Stimulated activated CD4-positive, alpha-beta T cell treated with anti-CD3 and anti-CD28 coated beads, TNF-alpha, amount 100 ng/mL, for 24 hours (primary cell): ENCODE measurements at regions not wholly inside any gene's neighbourhood (a gene's known extent, or its start where the extent isn't known, plus 50 kb on each side); places are given as distances from the start of the nearest gene placed in this dataset.
"Not testable (repeated sequence)": the region's sequence is repeated elsewhere in the genome, so short reads cannot be mapped to it uniquely, and the experiment has no call there.

Source experiments
- DNase-seq, 3 experiments: peaks; one replicate each; pipeline ENCODE4 v3.0.0-alpha.2; 2020; ENCODE audit warnings: low read depth in 3 of 3

DNA sequence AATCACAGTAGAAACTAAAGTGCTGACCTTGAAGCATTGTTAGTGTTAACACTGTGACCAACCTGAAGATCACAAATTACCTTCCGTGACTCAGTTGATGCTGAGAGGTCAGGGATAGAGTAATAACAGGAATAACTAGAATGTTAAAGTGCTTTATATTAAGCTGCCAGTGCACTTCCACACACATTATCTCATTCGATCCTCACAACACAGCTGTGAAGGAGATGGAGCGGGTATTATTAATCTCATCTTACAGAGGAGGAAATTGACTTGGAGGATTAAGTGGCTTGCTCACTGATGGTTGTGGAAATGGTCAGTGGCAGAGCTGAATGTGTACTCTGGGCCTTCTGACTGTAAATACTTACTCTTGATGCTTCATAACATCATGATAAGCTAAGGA lies 252.5 kb upstream of the DMRT1 start:
- DNase-seq: no peak

DNA sequence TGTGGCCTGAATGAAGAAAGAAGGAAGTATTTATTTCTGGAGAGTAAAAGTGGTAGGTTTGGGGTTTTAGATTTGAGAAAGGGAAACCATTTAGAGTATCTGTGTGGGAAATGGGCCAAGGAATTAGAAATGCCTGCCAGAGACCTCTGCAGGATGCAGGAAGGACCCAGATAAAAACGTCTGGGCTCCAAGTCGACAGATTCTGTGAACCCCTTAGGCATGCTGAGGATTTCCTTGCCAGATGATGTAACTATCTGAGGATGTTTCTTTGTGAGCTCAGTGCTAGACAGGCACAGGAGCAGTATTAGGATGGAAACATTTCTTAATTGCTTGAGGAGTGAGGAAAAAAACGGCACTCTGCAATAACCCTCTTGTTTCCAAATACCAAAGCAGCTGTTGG lies 251.8 kb upstream of the DMRT1 start:
- DNase-seq: no peak

DNA sequence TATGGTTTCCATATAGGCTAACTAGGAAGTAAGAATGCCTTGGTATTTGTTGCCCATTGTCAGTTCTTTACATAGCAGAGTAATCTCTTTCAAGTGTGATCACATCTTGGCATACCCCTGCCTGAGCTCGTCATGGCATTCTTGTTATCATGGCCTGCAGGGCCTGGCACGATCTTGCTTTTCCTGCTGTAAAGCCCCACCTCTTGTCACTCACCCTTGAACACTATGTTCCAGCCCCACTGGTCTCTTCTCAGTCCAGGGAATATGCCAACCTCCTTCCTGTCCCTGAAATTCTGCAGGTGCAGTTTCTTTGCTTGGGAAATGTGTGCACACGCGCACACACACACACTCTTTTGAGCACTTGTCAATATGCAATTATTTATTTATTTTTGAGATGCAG lies 250.2 kb upstream of the DMRT1 start:
- no peak for DNase-seq

DNA sequence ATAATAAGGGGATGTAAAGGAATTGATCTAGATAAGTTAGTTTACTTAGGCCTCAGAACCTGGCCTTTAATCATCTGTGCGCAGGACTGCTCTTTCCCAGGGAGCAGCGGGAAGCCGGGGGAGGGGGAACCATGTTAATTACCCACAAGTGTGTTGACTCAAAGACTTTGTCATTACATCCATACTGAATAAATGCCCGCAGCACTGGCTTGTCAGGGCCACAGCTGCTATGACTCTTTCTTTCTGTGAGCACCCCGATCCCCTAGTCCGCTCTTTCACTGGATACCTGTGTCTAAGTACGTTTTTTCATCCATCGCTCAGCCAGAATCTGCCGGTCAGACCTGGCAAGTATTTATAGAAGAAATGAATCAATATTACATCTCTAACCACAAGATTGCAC lies 249.3 kb upstream of the DMRT1 start:
- DNase-seq: no peak

DNA sequence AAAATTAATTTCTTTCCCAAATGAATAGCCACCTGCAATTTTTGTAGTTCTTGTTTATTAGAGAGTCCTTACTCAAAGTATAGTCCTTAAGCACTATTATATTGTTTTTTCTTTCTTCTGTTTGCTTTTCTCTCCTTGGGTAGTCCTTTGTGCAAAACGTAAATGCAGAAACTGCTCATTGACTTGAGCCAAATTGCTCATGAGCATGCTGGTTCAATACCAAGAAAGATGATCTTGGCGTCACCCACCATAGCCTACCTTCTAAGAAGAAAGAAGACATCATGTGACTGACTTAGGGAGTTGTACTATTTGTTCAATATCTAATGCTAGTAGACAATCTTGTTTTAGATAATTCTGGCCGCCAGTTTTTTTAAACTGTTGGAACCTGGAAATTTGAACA lies 248.8 kb upstream of the DMRT1 start:
- no peak for DNase-seq

DNA sequence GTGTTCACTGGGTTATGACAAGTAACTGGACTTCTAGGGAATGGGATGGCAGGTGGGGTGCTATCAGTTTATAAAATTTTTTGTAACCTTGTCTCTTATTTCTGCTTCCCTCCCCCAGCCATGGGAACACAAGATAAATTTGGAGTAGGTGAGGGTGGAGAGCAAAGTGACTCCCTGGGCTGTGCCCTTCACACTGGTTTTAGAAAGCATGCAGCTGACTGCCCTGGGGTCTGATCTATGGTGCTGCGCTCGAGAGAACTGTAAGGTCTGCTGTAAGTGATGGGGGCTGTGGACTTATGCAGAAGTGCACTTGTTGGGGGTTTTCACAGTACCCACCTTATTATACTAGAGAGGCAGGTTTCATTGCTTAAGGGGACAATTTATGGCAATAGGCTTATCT lies 247.7 kb upstream of the DMRT1 start:
- DNase-seq: no peak

DNA sequence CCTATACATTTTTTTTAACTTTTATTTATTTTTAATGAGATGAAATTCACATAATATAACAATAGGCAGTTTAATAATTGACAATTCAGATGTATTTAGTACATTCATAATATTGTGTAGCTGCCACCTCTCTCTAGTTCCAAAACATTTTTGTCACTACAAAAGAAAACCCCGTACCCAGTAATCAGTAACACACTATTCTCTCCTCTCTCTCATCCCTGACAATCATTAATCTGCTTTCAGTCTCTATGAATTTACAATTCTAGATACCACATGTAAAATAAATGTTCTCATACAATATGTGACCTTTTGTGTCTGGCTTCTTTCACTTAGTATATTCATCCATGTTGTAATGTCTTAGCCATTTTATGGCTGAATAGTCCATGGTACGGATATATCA lies 244.8 kb upstream of the DMRT1 start:
- no peak for DNase-seq

DNA sequence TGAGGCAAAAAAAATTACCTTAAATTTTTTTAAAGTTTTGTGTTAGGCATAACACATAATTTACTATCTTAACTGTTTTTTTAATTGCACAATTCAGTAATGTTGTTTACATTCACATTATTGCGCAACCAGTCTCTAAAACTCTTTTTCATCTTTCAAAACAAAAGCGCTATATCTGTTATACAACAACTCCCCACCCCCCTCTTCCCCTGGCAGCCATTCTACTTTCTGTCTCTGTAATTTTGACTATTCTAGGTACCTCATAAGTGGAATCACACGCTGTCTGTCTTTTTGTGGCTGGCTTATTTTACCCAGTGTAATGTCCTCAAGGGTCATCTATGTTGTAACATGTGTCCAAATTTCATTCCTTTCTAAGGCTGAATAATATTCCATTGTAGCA lies 241.5 kb upstream of the DMRT1 start:
- no peak for DNase-seq

DNA sequence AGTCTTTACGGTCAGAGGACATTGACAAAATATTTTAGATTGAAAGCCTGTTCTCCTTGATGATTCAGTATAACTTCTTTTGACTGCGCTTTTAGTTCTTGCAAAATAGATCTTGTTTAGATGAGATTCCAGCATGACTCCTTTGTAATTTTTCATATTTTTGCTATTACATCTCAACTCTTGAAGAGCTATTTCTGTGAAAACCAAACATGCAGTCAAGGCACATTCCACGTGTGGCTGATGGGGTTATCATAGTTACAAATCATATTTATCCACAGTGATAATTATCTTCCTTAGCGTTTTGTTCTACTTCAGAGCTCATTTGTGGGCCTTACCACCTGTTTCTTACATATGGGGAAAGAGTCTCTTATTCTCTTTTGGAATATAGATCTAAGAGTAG lies 238.8 kb upstream of the DMRT1 start:
- no peak for DNase-seq

DNA sequence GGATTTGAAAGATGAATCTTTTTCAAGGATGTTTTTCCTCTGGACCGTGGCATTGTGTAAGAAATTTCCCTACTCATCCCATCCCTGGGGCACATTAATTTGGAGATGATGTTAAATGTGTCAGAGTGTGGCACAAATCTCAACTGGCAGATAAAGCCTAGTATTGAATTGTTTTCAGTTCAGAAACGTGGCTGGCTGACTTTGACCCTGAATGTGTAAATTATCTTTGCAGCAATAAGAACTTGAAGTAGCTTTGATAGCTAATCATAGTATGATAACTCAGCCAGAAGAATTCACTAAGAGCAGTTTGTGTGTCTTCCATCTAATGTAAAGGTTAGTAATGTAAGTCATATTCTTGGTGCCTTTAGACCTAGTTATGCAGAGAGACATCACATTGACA lies 238.4 kb upstream of the DMRT1 start:
- no peak for DNase-seq

DNA sequence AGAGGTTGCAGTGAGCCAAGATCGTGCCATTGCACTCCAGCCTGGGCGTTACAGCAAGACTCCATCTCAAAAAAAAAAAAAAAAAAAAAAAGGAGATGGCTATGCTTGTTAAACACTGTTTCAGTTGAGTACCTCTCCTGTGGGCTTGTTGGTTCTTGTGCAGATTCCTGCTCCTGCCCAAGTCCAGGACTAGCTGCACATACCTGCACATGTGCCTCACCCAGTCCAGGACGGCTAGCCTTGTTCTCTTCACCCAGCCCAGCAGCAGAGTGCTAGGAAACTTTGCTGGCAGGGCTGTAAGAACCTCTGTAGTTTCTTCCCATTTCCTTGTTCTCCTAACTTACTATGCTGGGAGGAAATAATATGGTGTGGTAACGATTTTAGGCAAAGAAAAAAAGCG lies 234.1 kb upstream of the DMRT1 start:
- no peak for DNase-seq

DNA sequence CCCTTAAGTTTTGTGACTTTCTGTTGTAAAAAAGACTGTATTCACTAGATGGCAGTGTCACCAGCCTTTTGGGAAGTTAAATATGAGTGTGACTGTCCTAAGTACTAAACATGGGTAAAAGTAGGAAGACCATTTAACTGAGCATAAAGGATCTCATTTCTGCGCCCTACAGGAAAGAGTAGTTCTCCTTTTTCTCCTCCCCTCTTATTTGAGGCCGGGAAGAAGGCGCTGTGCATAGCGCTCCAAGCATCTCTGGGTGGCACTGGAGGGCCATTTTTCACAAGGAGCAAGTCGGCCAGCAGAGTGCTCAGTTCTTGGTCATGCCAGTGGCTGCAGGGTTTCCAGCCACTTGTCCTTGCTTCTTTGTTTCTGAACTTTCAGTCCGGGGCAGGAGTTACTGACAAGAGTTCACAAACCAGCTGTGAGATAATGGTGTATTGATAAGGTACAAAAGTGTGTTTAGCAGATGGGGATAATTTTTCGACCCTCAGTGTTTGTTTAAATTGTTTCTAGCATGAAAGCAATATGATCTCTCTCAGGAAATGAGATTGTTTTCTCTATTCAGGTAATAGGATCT lies 227.6 kb upstream of the DMRT1 start:
- peak in 1 of 3 experiments; percentile 9 for DNase-seq

DNA sequence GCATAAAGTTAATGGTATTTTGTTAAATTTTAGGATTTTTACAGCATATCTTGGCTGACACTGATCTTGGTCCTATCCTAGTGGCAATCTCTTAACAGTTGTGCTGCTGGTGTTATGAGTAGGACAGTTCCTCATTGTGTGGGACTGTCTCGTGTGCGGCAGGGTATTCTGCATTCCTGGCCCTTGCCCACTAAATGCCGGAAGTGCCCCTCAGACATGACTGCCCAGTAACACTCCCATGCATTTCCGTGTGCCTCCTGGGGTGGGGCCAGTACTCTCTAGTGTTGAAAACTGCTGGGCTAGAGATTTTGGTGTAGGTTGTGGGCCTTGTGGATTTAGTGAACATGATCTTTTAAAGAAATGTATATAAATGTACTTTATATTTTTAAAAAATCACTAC lies 227.1 kb upstream of the DMRT1 start:
- DNase-seq: no peak

DNA sequence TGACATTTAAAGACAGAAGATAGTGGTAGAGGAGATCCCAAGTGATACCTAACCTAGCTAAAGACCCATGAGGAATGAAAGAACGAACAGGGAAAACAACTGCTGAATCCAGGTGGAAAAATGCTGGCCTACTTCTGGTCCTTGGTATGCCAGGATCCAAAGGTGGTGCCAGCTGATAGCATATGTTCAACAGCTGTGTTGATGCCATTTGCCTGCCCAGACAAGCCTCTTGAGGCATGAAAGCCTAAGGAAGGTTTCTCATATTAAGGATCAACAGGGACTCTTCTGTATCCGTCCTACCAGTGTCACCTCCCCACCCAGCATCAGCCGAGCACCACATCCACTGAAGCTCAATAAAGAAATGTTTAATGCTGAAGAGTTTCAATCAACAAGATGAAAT lies 225.7 kb upstream of the DMRT1 start:
- DNase-seq: no peak

DNA sequence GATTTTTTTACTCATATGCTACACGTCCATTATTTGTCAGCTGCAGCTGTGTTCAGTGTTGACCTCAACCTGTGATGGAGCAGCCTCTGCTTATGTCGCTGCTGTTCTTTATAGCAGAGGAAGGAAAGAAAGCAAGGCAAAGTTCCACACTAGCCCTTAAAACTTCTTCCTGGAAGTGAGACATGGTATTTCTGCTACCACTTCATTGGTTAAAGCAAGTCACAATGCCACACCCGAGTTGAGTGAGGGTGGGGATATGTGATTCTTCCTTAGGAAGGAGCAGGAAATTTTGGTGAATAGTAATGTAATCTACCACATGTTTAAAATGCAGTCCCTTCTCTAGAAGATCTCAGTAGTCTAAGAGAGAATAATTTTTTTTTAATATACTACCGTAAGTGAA lies 224.8 kb upstream of the DMRT1 start:
- DNase-seq: no peak

DNA sequence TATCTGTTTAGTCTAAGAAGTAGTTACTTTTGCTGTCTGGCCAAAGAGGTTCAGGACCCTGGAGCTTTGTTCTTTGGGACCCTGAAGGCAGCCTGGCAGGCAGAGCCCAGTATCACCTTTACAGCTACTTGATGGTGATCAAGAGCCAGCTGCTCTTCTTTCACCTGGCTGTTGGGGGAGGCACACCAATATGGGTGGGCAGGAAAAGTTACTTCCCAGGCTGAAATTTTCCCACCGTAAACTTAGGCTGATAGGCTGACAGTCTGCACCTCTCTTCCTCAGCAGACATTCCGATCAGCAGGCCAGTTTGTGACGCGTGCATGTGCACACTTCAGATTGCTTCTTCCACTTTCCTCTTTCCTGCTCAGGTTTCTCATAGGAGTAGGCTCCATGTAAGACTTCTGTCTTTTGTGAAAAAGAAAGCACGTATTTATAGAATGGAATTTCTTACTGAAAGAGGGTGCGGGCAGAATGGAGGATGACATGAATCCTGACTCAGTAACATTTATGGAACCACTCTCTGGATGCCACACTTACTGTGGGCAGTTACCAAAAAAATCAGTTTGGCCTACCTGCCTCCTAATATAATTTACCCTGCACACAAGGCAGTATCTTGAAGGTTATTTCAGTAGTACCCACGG lies 223.9 kb upstream of the DMRT1 start:
- DNase-seq: no peak

DNA sequence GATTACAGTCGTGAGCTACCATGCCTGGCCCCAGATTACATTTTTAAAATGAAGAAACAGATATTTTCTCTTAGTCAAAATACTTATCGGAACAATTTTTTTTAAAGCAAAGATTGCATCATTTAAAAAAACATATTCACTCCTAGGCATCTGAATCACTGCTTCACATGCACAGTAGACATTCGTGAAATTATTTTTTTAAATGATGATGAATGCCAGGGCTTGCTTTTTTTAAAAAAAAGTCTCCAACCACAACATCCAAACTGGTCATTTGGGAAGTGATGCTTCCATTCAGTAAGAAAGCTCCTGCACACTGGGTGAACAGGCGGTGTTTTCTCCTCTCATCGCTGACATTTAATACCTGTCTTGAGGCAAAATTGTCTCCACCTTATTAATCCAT lies 223.0 kb upstream of the DMRT1 start:
- no peak for DNase-seq

DNA sequence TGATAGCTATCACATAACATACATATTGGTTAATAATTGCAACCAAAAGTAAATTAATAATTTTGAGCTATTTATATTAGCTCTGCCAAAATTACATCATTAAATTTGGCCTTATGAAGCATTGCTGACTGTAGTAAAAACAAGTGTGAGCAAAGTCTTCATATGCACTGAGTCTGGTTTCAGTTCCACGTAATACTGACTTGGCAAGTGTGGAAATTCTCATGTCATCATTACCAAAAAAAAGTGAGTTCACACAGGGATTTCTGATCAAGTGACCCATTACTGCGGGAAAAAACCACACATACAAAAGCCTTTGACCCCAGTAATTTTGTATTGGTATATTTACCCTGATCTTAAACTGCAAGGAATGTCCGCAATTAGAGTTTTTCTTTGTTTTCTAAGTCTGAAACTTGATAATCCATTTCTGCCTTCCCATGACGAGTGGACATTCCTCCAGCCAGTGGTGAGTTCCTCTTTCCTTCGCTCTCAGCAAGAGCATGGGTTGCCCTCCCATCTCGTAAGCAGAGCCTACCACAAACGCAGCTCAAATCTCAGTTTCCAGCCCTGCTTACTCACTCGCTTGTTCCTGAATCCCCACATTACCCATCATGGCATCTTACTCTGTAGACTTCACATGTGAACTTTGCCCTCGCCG lies 220.2 kb upstream of the DMRT1 start:
- no peak for DNase-seq

DNA sequence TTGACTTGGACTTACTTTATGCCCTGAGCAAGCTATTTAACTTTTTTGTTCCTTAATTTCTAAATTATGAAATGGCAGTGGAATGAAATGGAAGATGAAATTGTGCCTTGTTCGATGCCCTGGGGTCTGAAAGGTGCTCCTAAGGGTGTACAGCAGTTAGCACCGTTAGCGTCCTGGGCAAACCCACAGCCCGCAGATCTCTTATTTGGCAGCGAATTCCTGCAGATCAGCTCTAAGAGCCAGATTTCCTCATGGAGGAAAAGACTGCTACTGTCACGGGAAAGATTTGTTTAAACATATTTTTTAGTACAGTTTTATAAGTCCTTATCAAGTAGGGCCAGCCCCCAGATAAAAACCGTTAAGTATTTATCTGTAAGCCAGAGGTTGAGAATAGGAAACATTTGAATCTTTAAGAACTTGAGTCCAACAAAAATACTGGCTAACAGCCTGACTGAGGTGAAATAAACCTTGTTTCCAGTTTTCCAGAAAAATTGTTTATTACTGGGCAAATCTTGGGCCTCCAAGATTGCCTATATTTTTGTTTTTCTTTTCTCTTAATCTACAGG lies 216.5 kb upstream of the DMRT1 start:
- DNase-seq: no peak

DNA sequence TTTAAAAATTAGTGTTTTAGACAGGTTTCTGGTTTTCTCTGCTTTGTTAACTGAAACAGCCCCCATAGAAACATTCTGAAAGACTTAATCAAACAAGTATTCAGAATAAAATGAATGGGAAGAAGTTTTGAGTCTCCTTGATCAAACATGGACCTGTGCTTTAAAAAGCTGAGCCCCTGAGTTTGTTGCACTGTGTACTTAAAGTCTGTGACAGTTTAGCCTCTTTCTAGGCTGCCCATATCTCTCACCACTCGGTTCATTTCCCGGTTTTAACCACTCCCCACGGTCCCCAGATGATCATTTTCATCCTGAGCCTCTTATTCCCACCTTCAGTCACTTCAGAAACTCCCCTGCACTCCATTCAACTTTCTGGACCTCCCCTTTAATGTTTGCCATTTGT lies 215.9 kb upstream of the DMRT1 start:
- DNase-seq: no peak

DNA sequence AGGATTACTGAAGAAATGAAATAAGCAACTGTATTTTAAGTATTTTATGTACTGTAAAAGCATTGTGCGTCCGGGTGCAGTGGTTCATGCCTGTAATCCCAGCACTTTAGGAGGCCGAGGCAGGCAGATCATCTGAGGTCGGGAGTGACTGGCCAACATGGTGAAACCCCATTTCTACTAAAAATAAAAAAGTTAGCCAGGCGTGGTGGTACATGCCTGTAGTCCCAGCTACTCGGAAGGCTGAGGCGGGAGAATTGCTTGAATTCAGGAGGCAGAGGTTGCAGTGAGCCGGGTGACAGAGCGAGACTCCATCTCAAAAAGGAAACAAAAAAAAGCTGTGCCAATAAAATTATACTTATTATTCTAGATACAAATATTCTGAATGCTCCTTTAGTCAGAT lies 215.4 kb upstream of the DMRT1 start:
- DNase-seq: not testable (repeated sequence)

DNA sequence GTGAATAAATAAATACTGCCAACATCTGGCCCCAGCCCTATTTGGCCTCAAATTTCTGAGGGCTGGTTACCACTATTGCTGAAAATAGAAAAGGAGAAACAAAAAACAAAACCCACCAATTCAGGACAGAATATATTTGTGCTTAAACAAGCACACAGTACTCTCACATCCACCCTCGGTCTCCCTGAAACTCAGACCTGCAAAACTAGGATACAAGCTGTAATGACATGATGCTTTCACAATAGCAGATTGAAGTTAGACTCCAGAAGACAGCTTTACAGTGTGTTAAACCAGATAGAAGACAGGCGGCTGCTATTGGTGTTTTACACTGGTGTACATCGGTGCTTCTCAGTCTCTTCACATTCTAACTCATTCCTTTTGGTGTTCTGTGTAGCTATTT lies 214.9 kb upstream of the DMRT1 start:
- no peak for DNase-seq

DNA sequence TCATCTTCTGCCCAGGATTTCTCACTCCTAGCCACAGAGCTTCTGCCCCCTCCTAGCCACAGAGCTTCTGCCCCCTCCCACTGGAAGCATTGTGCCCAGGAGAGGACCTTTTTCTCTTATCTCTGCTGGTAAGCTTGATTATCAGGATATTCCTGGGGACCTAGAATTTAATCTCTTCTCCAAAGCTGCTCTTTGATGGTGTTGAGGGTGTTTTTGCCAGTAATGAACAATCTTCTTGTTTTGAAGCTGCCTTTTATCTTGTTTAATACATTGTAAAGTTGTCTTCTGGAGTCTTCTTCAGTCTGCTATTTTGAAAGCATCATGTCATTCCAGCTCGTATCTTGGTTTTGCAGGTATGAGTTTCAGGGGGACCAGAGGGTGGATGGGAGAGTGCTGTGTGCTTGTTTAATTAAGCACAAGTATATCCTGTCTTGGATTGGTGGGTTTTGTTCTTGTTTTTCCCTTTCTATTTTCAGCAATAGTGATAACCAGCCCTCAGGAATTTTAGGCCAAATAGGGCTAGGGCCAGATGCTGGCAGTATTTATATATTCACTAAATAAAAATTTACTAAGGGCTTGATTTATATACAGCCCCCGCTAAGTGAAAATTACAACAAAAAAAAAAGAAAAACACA lies 214.0 kb upstream of the DMRT1 start:
- no peak for DNase-seq
